HG03060 (cell line): ENCODE measurements at regions not wholly inside any gene's neighbourhood (a gene's known extent, or its start where the extent isn't known, plus 50 kb on each side); places are given as distances from the start of the nearest gene placed in this dataset.

Experiments used
- ATAC-seq: cut with Tn5 transposase; IDR thresholded peaks from one replicate; pipeline ENCODE4 v1.9.1; 2021; ENCODE audit warnings: low read depth, moderate number of reproducible peaks; ENCODE audit not compliant: unreplicated experiment

- ATAC-seq: no peak
These were observed 52.8 kb upstream of the MEIS1 start for GRCh38 chr2:66382091-66382490.

- no peak for ATAC-seq
These were observed 55.5 kb upstream of the MEIS1 start for GRCh38 chr2:66379473-66379872.

GRCh38 chr2:66377832-66378231 lies 57.1 kb upstream of the MEIS1 start:
- no peak for ATAC-seq

GRCh38 chr2:66370824-66371223 lies 64.1 kb upstream of the MEIS1 start:
- ATAC-seq: no peak

GRCh38 chr2:66366619-66367018 lies 68.3 kb upstream of the MEIS1 start:
- ATAC-seq: no peak

- ATAC-seq: no peak
These were observed 70.2 kb upstream of the MEIS1 start for GRCh38 chr2:66364495-66365333.

- ATAC-seq: no peak
These were observed 72.2 kb upstream of the MEIS1 start for GRCh38 chr2:66362701-66363100.

- no peak for ATAC-seq
These were observed 88.7 kb upstream of the MEIS1 start for GRCh38 chr2:66346231-66346664.

- ATAC-seq: no peak
These were observed 90.8 kb upstream of the MEIS1 start for GRCh38 chr2:66344087-66344663.

- ATAC-seq: no peak
These were observed 91.7 kb upstream of the MEIS1 start for GRCh38 chr2:66343259-66343658.

GRCh38 chr2:66340521-66340920 lies 94.4 kb upstream of the MEIS1 start:
- ATAC-seq: no peak

- ATAC-seq: no peak
These were observed 100.5 kb upstream of the MEIS1 start for GRCh38 chr2:66334237-66335029.

- ATAC-seq: no peak
These were observed 103.7 kb upstream of the MEIS1 start for GRCh38 chr2:66331176-66331575.

GRCh38 chr2:66329081-66329605 lies 105.8 kb upstream of the MEIS1 start:
- no peak for ATAC-seq

GRCh38 chr2:66327066-66327740 lies 107.7 kb upstream of the MEIS1 start:
- ATAC-seq: no peak

- ATAC-seq: no peak
These were observed 109.9 kb upstream of the MEIS1 start for GRCh38 chr2:66324909-66325528.

- ATAC-seq: no peak
These were observed 110.6 kb upstream of the MEIS1 start for GRCh38 chr2:66324356-66324755.

- ATAC-seq: no peak
These were observed 111.5 kb upstream of the MEIS1 start for GRCh38 chr2:66323406-66323805.

- no peak for ATAC-seq
These were observed 112.2 kb upstream of the MEIS1 start for GRCh38 chr2:66322506-66323260.
